NCI-H460 (cell line): ENCODE measurements at regions not wholly inside any gene's neighbourhood (a gene's known extent, or its start where the extent isn't known, plus 50 kb on each side); places are given as distances from the start of the nearest gene placed in this dataset.
"Not testable (repeated sequence)": the region's sequence is repeated elsewhere in the genome, so short reads cannot be mapped to it uniquely, and the experiment has no call there.

ENCODE experiments used
- DNase-seq: peaks from one replicate; pipeline ENCODE4 v3.0.0-alpha.2; 2016; ENCODE audit warnings: low read depth; ENCODE audit errors: extremely low read depth

DNA sequence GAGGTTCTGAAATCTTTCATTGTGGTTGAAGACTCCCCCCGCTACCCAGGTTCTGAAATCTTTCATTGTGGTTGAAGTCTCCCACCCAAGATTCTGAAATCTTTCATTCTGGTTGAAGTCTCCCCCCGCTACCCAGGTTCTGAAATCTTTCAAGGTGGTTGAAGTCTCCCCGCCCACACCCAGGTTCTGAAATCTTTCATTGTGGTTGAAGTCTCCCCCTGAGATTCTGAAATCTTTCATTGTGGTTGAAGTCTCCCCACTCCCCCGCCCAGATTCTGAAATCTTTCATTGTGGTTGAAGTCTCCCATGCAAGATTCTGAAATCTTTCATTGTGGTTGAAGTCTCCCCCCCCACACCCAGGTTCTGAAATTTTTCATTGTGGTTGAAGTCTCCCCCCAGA, 916.6 kb downstream of the BRD1 start:
- DNase-seq = not testable (repeated sequence)

GRCh38 chr22:48908547-48908946, 919.1 kb downstream of the BRD1 start:
- no peak for DNase-seq

DNA sequence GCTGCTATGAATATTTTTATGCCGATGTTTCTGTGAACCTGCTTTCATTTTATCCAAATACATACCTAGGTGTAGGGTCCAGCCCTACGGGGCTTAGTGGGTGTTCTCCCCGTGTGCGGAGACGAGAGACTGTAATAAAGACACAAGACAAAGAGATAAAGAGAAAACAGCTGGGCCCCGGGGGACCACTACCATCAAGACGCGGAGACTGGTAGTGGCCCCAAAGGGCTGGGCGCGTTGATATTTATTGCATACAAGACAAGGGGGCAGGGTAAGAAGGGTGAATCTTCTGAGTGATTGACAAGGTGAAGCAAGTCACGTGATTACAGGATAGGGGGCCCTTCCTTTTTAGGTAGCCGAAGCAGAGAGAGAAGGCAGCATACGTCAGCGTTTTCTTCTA, 920.1 kb downstream of the BRD1 start:
- no peak for DNase-seq

DNA sequence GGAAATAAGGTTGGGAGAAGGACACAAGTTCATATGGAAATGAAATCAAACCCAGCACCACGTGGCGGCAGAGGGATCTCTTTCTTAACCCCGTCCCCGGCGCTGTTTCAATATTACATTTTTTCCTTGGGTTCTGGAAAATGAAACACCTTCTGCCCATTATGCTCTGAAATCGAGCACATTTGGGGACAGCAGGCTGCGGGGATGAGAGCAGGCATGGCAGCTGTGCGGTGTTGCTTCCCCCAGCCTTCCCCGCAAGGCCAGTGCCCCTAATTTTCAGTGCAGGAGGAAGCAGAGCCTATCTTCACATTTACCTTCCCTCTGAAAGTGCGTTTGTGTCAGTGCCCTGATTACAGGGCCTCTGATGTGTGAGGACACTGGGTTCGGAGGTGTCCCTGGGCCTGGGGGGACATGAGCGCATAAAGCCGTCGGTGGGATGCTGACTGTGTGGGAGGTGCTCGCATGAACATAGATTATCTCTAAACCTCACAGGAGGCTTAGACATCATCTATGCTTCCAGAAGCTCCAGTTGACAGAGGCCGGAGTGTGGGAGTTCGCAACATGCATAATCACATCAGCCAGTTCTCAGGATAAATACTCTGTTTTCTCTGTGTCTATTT, 921.3 kb downstream of the BRD1 start:
- no peak for DNase-seq

GRCh38 chr22:48905206-48905975, 922.3 kb downstream of the BRD1 start:
- no peak for DNase-seq

- DNase-seq = no peak
Observed at GRCh38 chr22:48902983-48903650, 924.6 kb downstream of the BRD1 start.

- no peak for DNase-seq
Observed at GRCh38 chr22:48902001-48902869, 925.4 kb downstream of the BRD1 start.

DNA sequence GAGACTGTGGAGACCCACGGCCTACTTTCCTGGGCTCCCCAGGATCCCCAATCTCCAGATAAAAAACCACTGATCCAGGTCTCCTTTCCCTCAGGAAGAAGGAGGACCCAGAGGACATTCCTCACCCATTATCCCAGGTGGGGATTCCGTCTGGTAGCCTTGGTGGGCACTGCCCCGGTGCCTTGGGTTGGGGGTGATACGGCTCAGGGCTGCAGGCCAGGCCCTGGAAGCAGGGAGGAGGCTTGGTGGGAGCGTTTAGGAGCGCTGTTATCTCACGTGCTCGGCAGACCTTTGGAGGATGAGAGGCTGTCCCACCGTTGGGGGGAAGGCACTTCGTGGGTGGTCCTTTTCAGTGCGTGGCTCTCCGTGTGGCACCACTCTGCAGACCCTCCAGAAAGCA, 926.3 kb downstream of the BRD1 start:
- no peak for DNase-seq

DNA sequence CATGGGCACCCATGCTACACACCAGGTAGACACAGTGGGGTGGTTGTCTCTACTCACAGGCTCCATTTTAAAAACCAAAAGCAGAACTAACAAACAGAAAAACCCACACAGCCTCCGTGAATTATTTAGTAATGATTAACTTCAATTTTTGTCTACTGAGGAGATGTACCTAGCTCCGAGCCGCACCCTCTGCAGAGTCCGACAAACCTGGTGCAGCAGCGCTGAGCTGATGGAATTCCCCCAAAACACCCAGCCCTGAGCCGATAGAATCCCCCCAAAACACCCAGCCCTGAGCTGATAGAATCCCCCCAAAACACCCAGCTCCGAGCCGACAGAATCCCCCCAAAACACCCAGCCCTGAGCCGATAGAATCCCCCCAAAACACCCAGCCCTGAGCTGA, 927.0 kb downstream of the BRD1 start:
- DNase-seq = no peak

DNA sequence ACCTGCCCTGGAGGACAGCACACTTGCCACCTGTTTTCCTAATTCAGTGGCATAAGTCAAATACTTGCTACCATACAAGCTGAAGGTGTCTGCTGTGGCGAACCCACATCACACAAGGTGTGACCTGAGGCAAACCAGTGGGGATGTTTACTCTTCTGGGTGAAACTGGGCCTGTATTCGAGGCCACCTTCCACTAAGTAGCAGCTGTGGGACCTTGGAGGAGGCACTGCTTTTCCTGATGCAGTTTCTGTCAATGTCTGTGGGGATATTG, 927.4 kb downstream of the BRD1 start:
- no peak for DNase-seq

DNA sequence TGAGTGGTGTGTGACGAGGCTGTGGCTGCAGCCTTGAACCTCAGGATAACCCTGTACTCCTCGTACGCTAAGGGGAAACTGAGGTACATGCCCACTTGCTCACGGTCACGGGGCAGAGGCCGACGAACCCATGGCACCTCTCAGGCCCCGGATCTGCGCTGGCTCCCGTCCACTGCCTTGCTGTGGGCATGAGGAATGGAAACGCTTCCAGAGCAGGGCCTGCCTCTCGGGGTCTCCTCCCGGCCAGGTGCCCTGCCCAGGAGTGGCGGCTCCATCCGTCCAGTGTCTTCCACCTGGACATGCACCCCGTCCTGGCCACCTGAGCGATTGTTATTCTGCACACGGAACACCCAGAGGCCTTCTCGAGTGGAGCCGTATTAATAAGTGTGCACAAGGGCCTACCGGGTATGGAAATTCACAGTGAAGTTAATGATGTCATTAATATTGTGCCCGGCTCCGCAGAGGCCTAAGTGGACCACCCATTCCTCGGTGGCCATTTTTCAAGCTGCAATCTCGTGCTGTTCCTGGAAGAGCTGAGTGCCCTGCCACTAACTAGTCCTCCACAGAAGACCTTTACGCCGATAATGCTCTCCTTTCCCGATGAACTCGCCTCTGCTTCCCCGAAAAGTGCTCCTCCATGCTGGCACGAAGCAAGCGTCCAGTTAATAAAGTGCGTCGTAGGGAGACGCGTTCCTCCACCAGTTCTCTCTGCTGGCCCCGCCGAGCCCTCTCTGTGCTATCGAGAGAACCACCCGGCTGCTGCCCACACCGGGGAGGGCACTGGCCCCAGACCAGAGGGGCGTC, 927.9 kb downstream of the BRD1 start:
- no peak for DNase-seq

DNA sequence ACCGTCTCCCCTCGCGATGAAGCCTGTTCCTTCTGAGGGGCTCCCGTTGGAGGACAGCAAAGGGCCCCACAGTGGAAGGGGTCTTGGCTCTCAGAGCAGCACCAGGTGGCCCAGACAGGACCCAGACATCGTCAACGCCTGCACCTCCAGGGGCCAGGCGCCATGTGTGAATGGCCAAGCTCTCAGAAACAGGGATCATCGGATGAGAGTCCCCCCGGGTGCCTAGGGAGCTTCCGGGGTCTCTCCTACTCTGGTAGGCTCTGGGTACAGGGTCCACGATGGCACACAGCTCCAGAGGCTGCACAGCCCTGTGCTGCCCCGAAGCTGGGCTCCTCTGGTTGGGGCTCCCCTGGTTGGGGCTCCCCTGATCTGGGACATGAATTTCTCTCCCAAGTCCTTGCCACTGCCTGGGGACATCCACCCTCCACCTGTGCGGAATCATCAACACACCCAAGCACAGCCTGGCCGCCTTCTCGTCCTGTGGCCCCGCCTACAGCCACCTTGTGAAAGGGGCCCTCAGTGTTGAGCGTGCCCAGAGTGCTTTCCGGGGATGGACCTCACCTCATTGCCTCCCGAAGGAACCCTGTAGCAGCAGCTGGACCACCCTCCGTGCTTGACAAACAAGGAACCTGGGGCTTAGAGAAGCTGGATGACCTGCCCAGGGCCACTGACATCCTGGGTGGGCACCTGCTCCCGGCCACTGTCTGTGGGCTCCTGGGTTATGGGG, 929.0 kb downstream of the BRD1 start:
- DNase-seq = no peak

GRCh38 chr22:48897645-48898370, 929.9 kb downstream of the BRD1 start:
- DNase-seq = no peak

GRCh38 chr22:48896766-48897644, 930.7 kb downstream of the BRD1 start:
- DNase-seq = no peak

DNA sequence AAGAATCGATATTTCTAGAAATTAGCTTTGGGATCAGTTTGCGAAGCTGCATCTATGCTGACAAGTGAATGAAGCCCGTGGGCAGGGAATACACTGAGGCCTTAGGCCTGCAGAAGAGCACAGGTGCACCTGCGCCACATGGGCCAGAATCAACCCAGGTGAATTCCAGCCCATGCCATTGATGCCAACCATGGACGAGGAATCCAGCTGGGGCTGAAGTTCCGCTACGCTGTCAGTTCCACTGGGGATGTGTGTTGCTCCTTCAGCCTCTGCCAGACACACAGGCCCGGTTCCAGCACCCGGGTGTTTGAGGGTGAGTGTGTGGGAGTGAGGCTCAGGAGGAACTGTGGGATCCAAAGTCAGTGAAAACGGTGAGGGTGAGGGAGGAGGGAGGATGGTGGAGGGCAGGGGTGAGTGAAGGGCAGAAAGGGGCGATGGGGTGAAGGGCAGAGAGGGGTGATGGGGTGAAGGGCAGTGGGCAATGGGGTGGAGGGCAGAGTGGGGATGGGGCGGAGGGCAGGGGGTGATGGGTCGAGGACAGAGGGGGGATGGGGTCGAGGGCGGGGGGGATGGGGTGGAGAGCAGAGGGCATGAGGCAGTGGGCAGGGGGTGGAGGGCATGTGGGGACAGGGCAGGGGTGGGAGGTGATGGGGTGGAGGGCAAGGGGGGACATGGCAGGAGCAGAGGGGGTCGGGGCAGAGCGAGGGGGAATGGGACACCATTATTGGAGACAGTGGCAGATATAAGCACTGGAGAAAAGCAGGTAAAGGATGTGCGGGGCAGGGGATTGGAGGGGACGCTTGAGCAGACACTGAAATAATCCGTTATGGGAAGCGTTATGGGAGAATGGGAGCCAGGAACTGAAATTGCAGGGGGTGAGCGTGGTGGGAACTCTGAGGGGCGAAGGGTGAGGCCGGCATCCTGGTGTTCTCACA, 931.6 kb downstream of the BRD1 start:
- no peak for DNase-seq

DNA sequence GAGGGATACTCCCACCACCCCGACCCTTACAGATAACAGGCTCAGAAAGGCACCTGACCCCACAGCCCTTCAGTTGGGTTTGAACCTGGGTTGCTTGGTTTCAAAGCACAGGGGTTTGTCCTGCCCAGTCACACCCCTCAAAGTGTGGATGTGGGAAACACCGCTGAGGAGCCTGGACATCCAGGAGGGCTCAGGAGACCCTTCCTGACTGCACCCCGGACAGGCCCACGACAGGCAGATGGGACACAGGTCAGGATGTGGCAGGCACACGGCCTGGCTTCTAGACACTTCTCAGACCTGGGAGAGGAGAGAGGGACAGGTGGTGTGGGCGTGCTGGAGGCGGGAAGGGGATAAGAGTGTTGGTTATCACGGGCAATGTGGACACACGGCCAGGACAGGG, 932.3 kb downstream of the BRD1 start:
- DNase-seq = no peak

GRCh38 chr22:48894804-48895250, 932.8 kb downstream of the BRD1 start:
- DNase-seq = no peak
